SH-SY5Y (cell line): ENCODE measurements at regions not wholly inside any gene's neighbourhood (a gene's known extent, or its start where the extent isn't known, plus 50 kb on each side); places are given as distances from the start of the nearest gene placed in this dataset.

Experiments used
- GATA2 ChIP-seq: IDR thresholded peaks from 2 replicates; pipeline ENCODE4 v1.6.1; 2011; ENCODE audit warnings: mild to moderate bottlenecking, low read depth, low read length
- GATA3 ChIP-seq: IDR thresholded peaks from 2 replicates; pipeline ENCODE4 v1.6.1; 2011; ENCODE audit warnings: low read depth, mild to moderate bottlenecking, low read length, moderate library complexity

- no peak for TF ChIP-seq GATA2
- TF ChIP-seq GATA3: no peak
These were observed 914.3 kb upstream of the SLC39A10 start for GRCh38 chr2:194742706-194743105.
